Glutamatergic neuron (in vitro differentiated cells): ENCODE measurements at regions not wholly inside any gene's neighbourhood (a gene's known extent, or its start where the extent isn't known, plus 50 kb on each side); places are given as distances from the start of the nearest gene placed in this dataset.

ENCODE experiments used
- DNase-seq: peaks from one replicate; pipeline ENCODE4 v3.0.0; 2022
- H3K27ac Mint-ChIP-seq: one replicate; pipeline ENCODE4 v1.8.0; 2020; ENCODE audit warnings: mild to moderate bottlenecking, mixed read lengths, inconsistent platforms; ENCODE audit not compliant: unreplicated experiment
- H3K27me3 Mint-ChIP-seq: one replicate; pipeline ENCODE4 v1.8.0; 2020; ENCODE audit warnings: mild to moderate bottlenecking, moderate library complexity, mixed read lengths, inconsistent platforms; ENCODE audit not compliant: unreplicated experiment
- H3K36me3 Mint-ChIP-seq: one replicate; pipeline ENCODE4 v1.8.0; 2020; ENCODE audit warnings: mild to moderate bottlenecking, mixed read lengths, inconsistent platforms; ENCODE audit not compliant: unreplicated experiment
- H3K4me1 Mint-ChIP-seq: one replicate; pipeline ENCODE4 v1.8.0; 2020; ENCODE audit warnings: mild to moderate bottlenecking, low read depth, mixed read lengths, inconsistent platforms; ENCODE audit not compliant: unreplicated experiment
- H3K4me3 Mint-ChIP-seq: one replicate; pipeline ENCODE4 v1.8.0; 2020; ENCODE audit warnings: mild to moderate bottlenecking, mixed read lengths, inconsistent platforms; ENCODE audit not compliant: unreplicated experiment
- H3K9me3 Mint-ChIP-seq: one replicate; pipeline ENCODE4 v1.8.0; 2020; ENCODE audit warnings: mild to moderate bottlenecking, moderate library complexity, mixed read lengths, inconsistent platforms; ENCODE audit not compliant: unreplicated experiment
- CTCF ChIP-seq: fragments of 200-600 bp; sonication (generic); IDR thresholded peaks from one replicate; pipeline ENCODE4 v1.5.0; 2021; ENCODE audit not compliant: partially characterized antibody, unreplicated experiment

- Mint-ChIP-seq H3K9me3 (no peaks in the 10 kb centered on the region), H3K4me3 (no peak overlapping the region), H3K4me1 (no peaks in the 10 kb centered on the region), H3K36me3 (no peaks in the 10 kb centered on the region), H3K27ac (no peak overlapping the region), H3K27me3 (no peaks in the 10 kb centered on the region)
- TF ChIP-seq CTCF = no peak
- no peak for DNase-seq
Observed at GRCh38 chr4:151933122-151933827, 172.5 kb upstream of the GATB start.

GRCh38 chr4:151931563-151931962 lies 170.8 kb upstream of the GATB start:
- TF ChIP-seq CTCF = no peak
- H3K27ac Mint-ChIP-seq = no peak overlapping the region
- peaks cover 1% of the 10 kb centered on the region for H3K36me3 Mint-ChIP-seq
- no peak overlapping the region for H3K4me3 Mint-ChIP-seq
- no peaks in the 10 kb centered on the region for H3K9me3 Mint-ChIP-seq
- no peaks in the 10 kb centered on the region for H3K27me3 Mint-ChIP-seq
- H3K4me1 Mint-ChIP-seq = peaks cover 2% of the 10 kb centered on the region
- DNase-seq = no peak

- Mint-ChIP-seq H3K36me3 (peaks cover 4% of the 10 kb centered on the region), H3K27me3 (no peaks in the 10 kb centered on the region), H3K9me3 (no peaks in the 10 kb centered on the region), H3K4me1 (peaks cover 2% of the 10 kb centered on the region), H3K27ac (no peak overlapping the region), H3K4me3 (no peak overlapping the region)
- no peak for TF ChIP-seq CTCF
- no peak for DNase-seq
Observed at GRCh38 chr4:151930372-151930771, 169.6 kb upstream of the GATB start.

GRCh38 chr4:151928112-151928511 lies 167.3 kb upstream of the GATB start:
- Mint-ChIP-seq H3K9me3 (no peaks in the 10 kb centered on the region), H3K27ac (no peak overlapping the region), H3K4me3 (no peak overlapping the region), H3K27me3 (no peaks in the 10 kb centered on the region), H3K4me1 (peaks cover 2% of the 10 kb centered on the region), H3K36me3 (peaks cover 4% of the 10 kb centered on the region)
- DNase-seq = no peak
- no peak for TF ChIP-seq CTCF

GRCh38 chr4:151922811-151923210 lies 162.0 kb upstream of the GATB start:
- Mint-ChIP-seq H3K27me3 (no peaks in the 10 kb centered on the region), H3K4me3 (no peak overlapping the region), H3K36me3 (peaks cover 4% of the 10 kb centered on the region), H3K9me3 (no peaks in the 10 kb centered on the region), H3K27ac (no peak overlapping the region), H3K4me1 (no peaks in the 10 kb centered on the region)
- DNase-seq = no peak
- TF ChIP-seq CTCF = no peak
